DOHH2 (cell line): ENCODE measurements at regions not wholly inside any gene's neighbourhood (a gene's known extent, or its start where the extent isn't known, plus 50 kb on each side); places are given as distances from the start of the nearest gene placed in this dataset.

Experiments
- CTCF ChIP-seq: fragments of 200-600 bp; sonication (generic); IDR thresholded peaks from one replicate; pipeline ENCODE4 v1.5.1; 2014; ENCODE audit warnings: antibody characterized with exemption, mild to moderate bottlenecking, low read depth, low read length; ENCODE audit not compliant: poor library complexity, severe bottlenecking
- EZH2phosphoT487 ChIP-seq: fragments of 200-600 bp; sonication (generic); IDR thresholded peaks from 2 replicates; pipeline ENCODE4 v1.6.1; 2017; ENCODE audit warnings: borderline replicate concordance, mild to moderate bottlenecking, antibody characterized with exemption, low read length, moderate library complexity, mixed read lengths

GRCh38 chr18:27861539-27861938 is 315.4 kb downstream of the CDH2 start:
- TF ChIP-seq CTCF = no peak
- no peak for TF ChIP-seq EZH2phosphoT487
